Adrenal gland (tissue), 5 donors: ENCODE measurements at regions not wholly inside any gene's neighbourhood (a gene's known extent, or its start where the extent isn't known, plus 50 kb on each side); places are given as distances from the start of the nearest gene placed in this dataset.

Source experiments
- POLR2A ChIP-seq, 2 donors: fragments of 450-650 bp; IDR thresholded peaks; one replicate each; pipeline ENCODE4 v1.6.1; 2017; ENCODE audit warnings: antibody characterized with exemption in 2 of 2, mild to moderate bottlenecking in 2 of 2, moderate library complexity in 1 of 2
- TF ChIP-seq, protein P1 (sequence below), 6 experiments: fragments of 450-650 bp in 4 of 6; fragments of 200-600 bp in 2 of 6; sonication (generic) in 1 of 6; IDR thresholded peaks; 1 replicate in 5 of 6; 2 replicates in 1 of 6; pipeline versions ENCODE4 v1.5.1 to v1.8.0; 2016 to 2021; ENCODE audit warnings: antibody characterized with exemption in 6 of 6, mild to moderate bottlenecking in 2 of 6, moderate library complexity in 1 of 6
- donor health status: DM: no; HTN: no; CAD: no.

GRCh38 chr5:135262364-135262763 is 136.7 kb downstream of the MACROH2A1 start:
- TF ChIP-seq, protein P1, sequence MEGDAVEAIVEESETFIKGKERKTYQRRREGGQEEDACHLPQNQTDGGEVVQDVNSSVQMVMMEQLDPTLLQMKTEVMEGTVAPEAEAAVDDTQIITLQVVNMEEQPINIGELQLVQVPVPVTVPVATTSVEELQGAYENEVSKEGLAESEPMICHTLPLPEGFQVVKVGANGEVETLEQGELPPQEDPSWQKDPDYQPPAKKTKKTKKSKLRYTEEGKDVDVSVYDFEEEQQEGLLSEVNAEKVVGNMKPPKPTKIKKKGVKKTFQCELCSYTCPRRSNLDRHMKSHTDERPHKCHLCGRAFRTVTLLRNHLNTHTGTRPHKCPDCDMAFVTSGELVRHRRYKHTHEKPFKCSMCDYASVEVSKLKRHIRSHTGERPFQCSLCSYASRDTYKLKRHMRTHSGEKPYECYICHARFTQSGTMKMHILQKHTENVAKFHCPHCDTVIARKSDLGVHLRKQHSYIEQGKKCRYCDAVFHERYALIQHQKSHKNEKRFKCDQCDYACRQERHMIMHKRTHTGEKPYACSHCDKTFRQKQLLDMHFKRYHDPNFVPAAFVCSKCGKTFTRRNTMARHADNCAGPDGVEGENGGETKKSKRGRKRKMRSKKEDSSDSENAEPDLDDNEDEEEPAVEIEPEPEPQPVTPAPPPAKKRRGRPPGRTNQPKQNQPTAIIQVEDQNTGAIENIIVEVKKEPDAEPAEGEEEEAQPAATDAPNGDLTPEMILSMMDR (IDR thresholded peaks at IDR 0.05): no peak
- TF ChIP-seq POLR2A (IDR thresholded peaks at IDR 0.05): no peak
